ENCODE measurements at regions not wholly inside any gene's neighbourhood (a gene's known extent, or its start where the extent isn't known, plus 50 kb on each side); places are given as distances from the start of the nearest gene placed in this dataset.

DNA sequence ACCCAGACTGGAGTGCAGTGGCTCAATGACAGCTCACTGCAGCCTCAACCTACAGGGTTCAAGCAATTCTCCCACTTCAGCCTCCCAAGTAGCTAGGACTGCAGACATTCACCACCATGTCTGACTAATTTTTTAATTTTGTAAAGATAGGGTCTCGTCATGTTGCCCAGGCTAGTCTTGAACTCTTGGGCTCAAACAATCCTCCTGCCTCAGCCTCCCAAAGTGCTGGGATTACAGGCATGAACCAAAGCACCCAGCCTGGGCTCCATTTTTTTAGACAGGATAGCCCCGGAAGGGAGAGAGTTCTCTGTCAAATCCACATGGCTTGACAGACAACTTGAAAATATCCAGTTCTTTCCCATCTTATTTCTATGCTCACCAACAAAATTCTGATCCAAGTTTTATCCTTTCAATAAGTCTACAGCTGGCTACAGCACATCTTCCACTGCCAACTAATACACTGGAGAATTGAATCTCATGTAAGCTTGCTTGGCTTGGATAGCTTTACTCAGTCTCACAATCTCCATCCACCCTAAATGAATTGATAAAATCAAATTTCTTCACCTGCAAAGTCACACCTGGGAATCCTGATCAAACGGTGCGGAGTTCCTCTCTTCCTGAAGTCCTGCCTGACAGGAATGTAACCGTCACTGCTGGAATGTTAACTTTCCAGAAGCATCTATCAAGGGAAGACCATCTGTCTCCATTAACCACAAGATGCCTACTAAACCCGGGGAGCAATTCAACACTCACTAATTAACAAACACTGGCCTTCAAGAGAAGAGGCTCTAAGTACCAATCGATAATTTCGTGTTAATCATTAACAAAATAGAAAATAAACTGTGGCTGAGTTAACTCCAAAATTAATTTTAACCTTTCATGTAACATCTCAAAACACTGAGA, 239.7 kb upstream of the MKLN1 start:
- Histone ChIP-seq H3K27ac (ENCODE audit: low read depth, low read length) (no peak overlapping the region), H3K36me3 (ENCODE audit: control insufficient read depth, insufficient read depth, low read length) (no peaks in the 10 kb centered on the region), H3K27me3 (ENCODE audit: control insufficient read depth, insufficient read depth, low read length) (no peaks in the 10 kb centered on the region), H3K4me3 (ENCODE audit: low read length) (no peak overlapping the region), H3K9ac (ENCODE audit: low read length) (no peak overlapping the region), H3K4me1 (ENCODE audit: control insufficient read depth, insufficient read depth, low read length) (no peaks in the 10 kb centered on the region)

GRCh38 chr7:131090188-131090587, 237.5 kb upstream of the MKLN1 start:
- Histone ChIP-seq H3K4me3 (ENCODE audit: low read length) (no peak overlapping the region), H3K27me3 (ENCODE audit: control insufficient read depth, insufficient read depth, low read length) (no peaks in the 10 kb centered on the region), H3K27ac (ENCODE audit: low read depth, low read length) (no peak overlapping the region), H3K36me3 (ENCODE audit: control insufficient read depth, insufficient read depth, low read length) (no peaks in the 10 kb centered on the region), H3K9ac (ENCODE audit: low read length) (no peak overlapping the region), H3K4me1 (ENCODE audit: control insufficient read depth, insufficient read depth, low read length) (no peaks in the 10 kb centered on the region)

DNA sequence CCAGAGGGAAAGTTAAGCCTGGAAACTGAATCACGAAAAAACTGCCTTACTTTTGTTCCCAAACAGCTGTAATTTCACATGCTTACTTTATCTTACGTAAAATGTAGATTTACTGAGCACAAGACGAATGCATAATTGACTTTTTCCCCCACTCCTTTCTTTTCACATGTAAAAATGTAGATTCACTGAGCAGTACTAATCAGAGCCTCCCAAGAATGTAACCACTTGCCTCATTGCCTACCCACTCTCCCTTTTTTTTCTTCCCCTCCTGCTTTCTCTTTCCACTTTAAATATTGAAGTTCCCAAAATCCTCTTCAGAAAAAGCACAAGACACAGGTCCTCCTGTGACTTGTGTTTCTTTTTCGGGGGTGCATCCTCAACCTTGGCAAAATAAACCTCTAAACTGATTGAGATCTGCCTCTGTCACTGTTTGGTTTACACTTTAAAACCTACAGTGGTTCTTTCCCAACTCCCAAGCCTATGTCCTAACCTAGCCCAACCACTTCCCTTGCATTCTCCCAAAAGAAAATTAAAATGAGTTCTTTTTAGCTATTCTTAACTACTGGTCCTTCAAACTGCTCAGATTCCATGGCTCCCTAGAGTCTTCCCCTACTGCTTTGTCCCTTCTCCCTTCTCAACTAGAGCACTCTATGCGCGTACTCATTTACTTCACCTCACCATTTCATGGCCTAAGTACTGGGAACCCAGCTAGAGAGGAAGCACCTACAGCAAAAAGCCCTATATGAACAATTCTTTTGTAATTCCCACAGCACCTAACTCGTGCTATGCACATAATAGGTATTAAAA, 236.6 kb upstream of the MKLN1 start:
- Histone ChIP-seq H3K36me3 (ENCODE audit: control insufficient read depth, insufficient read depth, low read length) (no peaks in the 10 kb centered on the region), H3K4me3 (ENCODE audit: low read length) (no peak overlapping the region), H3K4me1 (ENCODE audit: control insufficient read depth, insufficient read depth, low read length) (no peaks in the 10 kb centered on the region), H3K27me3 (ENCODE audit: control insufficient read depth, insufficient read depth, low read length) (no peaks in the 10 kb centered on the region), H3K9ac (ENCODE audit: low read length) (no peak overlapping the region), H3K27ac (ENCODE audit: low read depth, low read length) (no peak overlapping the region)

DNA sequence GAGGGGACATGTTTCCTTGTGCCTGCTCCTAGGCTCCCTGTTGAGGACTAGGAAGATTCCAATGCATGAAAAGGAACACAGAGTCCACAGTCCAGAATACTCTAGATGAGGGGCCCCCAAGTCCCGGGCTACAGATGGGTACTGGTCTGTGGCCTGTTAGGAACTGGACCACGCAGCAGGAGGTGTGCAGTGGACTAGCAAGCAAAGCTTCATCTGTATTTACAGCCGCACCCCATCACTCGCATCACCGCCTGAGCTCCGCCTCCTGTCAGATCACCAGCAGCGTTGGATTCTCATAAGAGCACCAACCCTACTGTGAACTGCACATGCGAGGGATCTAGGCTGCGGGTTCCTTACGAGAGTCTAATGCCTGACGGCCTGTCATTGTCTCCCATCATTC, 233.0 kb upstream of the MKLN1 start:
- Histone ChIP-seq H3K4me3 (ENCODE audit: low read length) (no peak overlapping the region), H3K9ac (ENCODE audit: low read length) (no peak overlapping the region), H3K36me3 (ENCODE audit: control insufficient read depth, insufficient read depth, low read length) (no peaks in the 10 kb centered on the region), H3K27me3 (ENCODE audit: control insufficient read depth, insufficient read depth, low read length) (no peaks in the 10 kb centered on the region), H3K4me1 (ENCODE audit: control insufficient read depth, insufficient read depth, low read length) (peaks cover 9% of the 10 kb centered on the region), H3K27ac (ENCODE audit: low read depth, low read length) (no peak overlapping the region)

- Histone ChIP-seq H3K9ac (ENCODE audit: low read length) (no peak overlapping the region), H3K27me3 (ENCODE audit: control insufficient read depth, insufficient read depth, low read length) (no peaks in the 10 kb centered on the region), H3K4me1 (ENCODE audit: control insufficient read depth, insufficient read depth, low read length) (peaks cover 11% of the 10 kb centered on the region), H3K4me3 (ENCODE audit: low read length) (no peak overlapping the region), H3K36me3 (ENCODE audit: control insufficient read depth, insufficient read depth, low read length) (no peaks in the 10 kb centered on the region), H3K27ac (ENCODE audit: low read depth, low read length) (no peak overlapping the region)
Observed at GRCh38 chr7:131095346-131095745, 232.3 kb upstream of the MKLN1 start.

- H3K9ac ChIP-seq (ENCODE audit: low read length) = no peak overlapping the region
- H3K4me1 ChIP-seq (ENCODE audit: control insufficient read depth, insufficient read depth, low read length) = peaks cover 12% of the 10 kb centered on the region
- H3K4me3 ChIP-seq (ENCODE audit: low read length) = no peak overlapping the region
- H3K36me3 ChIP-seq (ENCODE audit: control insufficient read depth, insufficient read depth, low read length) = no peaks in the 10 kb centered on the region
- H3K27ac ChIP-seq (ENCODE audit: low read depth, low read length) = no peak overlapping the region
- H3K27me3 ChIP-seq (ENCODE audit: control insufficient read depth, insufficient read depth, low read length) = no peaks in the 10 kb centered on the region
Observed at GRCh38 chr7:131096267-131096927, 231.3 kb upstream of the MKLN1 start.

GRCh38 chr7:131097662-131098376, 229.9 kb upstream of the MKLN1 start:
- H3K27ac ChIP-seq (ENCODE audit: low read depth, low read length) = no peak overlapping the region
- no peaks in the 10 kb centered on the region for H3K27me3 ChIP-seq (ENCODE audit: control insufficient read depth, insufficient read depth, low read length)
- H3K4me3 ChIP-seq (ENCODE audit: low read length) = no peak overlapping the region
- H3K36me3 ChIP-seq (ENCODE audit: control insufficient read depth, insufficient read depth, low read length) = no peaks in the 10 kb centered on the region
- H3K9ac ChIP-seq (ENCODE audit: low read length) = no peak overlapping the region
- peaks cover 12% of the 10 kb centered on the region for H3K4me1 ChIP-seq (ENCODE audit: control insufficient read depth, insufficient read depth, low read length)

DNA sequence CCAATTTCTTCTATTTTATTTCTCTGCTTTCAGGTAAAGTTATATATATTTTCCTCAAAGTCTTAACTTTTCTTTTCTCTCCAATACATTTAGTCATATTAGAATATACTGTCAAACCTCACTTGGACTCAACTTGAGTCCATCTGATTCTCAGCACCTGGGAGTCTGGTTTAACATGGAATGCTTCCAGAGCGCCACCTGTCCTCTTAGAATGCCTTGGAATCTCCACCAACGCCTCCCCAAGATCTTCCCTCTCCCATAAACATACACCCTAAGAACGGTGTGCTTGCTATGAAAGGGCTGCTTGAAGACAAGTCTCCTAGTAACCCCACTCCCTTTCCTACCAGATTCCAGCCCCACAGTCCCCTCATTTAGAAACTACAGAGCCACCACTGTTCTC, 229.1 kb upstream of the MKLN1 start:
- Histone ChIP-seq H3K9ac (ENCODE audit: low read length) (no peak overlapping the region), H3K27me3 (ENCODE audit: control insufficient read depth, insufficient read depth, low read length) (no peaks in the 10 kb centered on the region), H3K36me3 (ENCODE audit: control insufficient read depth, insufficient read depth, low read length) (no peaks in the 10 kb centered on the region), H3K4me1 (ENCODE audit: control insufficient read depth, insufficient read depth, low read length) (peaks cover 12% of the 10 kb centered on the region), H3K4me3 (ENCODE audit: low read length) (no peak overlapping the region), H3K27ac (ENCODE audit: low read depth, low read length) (no peak overlapping the region)

- no peaks in the 10 kb centered on the region for H3K36me3 ChIP-seq (ENCODE audit: control insufficient read depth, insufficient read depth, low read length)
Observed at GRCh38 chr7:131100357-131101054, 227.2 kb upstream of the MKLN1 start.

DNA sequence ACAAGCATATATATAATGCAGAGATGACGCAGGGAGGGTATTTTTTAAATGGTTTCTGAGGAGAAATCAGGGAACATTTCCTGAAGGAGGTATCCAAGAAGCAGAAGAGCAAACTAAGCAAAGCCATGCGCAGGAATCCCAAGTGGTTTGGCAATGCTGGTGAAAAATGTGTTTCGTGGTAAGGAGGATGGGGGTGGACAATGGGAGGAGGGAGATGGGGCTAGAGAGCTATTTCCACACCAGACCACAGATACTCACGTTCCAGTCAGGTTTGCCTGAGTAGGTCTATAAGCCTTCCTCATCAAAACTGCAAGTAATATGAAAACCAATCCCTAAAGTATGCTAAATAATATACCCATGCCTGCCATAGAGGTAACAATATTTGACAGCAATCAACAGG, 223.7 kb upstream of the MKLN1 start:
- H3K27ac ChIP-seq (ENCODE audit: low read depth, low read length) = peak overlapping the region; percentile 18
- no peak overlapping the region for H3K9ac ChIP-seq (ENCODE audit: low read length)
- H3K4me3 ChIP-seq (ENCODE audit: low read length) = peak overlapping the region; percentile 3
- peaks cover 2% of the 10 kb centered on the region for H3K36me3 ChIP-seq (ENCODE audit: control insufficient read depth, insufficient read depth, low read length)
- peaks cover 21% of the 10 kb centered on the region for H3K4me1 ChIP-seq (ENCODE audit: control insufficient read depth, insufficient read depth, low read length)
- no peaks in the 10 kb centered on the region for H3K27me3 ChIP-seq (ENCODE audit: control insufficient read depth, insufficient read depth, low read length)

More at GRCh38 chr7:131100357-131101054, 227.2 kb upstream of the MKLN1 start:
- Histone ChIP-seq H3K27ac (ENCODE audit: low read depth, low read length) (no peak overlapping the region), H3K4me3 (ENCODE audit: low read length) (no peak overlapping the region), H3K4me1 (ENCODE audit: control insufficient read depth, insufficient read depth, low read length) (peaks cover 24% of the 10 kb centered on the region), H3K27me3 (ENCODE audit: control insufficient read depth, insufficient read depth, low read length) (no peaks in the 10 kb centered on the region), H3K9ac (ENCODE audit: low read length) (no peak overlapping the region)

DNA sequence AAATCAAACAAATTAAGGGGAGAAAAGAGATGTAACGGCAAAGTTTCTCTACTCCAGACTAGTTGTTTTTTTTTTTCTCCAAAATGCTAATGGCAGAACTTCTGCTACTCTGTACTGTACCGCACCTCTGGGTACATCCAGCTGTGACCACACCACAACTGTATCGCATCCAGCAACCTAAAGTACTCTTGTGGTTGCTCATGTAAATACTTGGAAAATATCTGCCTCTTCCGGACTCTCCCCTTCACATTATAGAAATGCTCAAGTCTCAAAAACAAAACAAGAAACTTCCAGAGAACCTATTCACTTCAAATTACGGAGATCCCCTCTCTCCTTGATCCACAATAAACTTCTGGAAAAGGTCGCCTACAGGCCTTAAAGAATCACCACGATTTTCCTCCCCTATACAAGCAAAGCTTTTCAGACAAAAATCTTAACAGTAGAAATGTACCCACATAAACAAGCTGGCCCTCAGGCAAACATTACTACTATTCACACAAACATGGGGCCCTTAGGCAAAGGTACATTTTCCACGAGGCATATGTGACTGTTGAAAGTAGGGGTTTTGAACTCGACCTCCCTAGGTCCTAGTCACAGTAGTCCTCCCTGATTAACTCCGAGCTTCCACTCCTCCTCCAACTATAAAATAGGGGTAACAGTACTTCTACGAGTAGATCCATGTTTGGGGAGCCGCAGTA, 222.9 kb upstream of the MKLN1 start:
- Histone ChIP-seq H3K36me3 (ENCODE audit: control insufficient read depth, insufficient read depth, low read length) (peaks cover 2% of the 10 kb centered on the region), H3K9ac (ENCODE audit: low read length) (no peak overlapping the region), H3K4me3 (ENCODE audit: low read length) (peak overlapping the region; percentile 56), H3K27me3 (ENCODE audit: control insufficient read depth, insufficient read depth, low read length) (no peaks in the 10 kb centered on the region), H3K4me1 (ENCODE audit: control insufficient read depth, insufficient read depth, low read length) (peaks cover 24% of the 10 kb centered on the region), H3K27ac (ENCODE audit: low read depth, low read length) (peak overlapping the region; percentile 72)
